SW 1271 (cell line): ENCODE measurements at regions not wholly inside any gene's neighbourhood (a gene's known extent, or its start where the extent isn't known, plus 50 kb on each side); places are given as distances from the start of the nearest gene placed in this dataset.
A peak's percentile ranks its signal among the peaks of the same experiment; 100 is the strongest.
"Not testable (repeated sequence)": the region's sequence is repeated elsewhere in the genome, so short reads cannot be mapped to it uniquely, and the experiment has no call there.

Experiments used
- DNase-seq, 2 experiments: peaks; one replicate each; lab custom pipeline; 2025; lab: John Stamatoyannopoulos, UW

- DNase-seq, result no peak
These were observed 100.6 kb downstream of the ADRA2C start for GRCh38 chr4:3866813-3867129.

GRCh38 chr4:3867403-3868100, 101.4 kb downstream of the ADRA2C start:
- no peak for DNase-seq

DNA sequence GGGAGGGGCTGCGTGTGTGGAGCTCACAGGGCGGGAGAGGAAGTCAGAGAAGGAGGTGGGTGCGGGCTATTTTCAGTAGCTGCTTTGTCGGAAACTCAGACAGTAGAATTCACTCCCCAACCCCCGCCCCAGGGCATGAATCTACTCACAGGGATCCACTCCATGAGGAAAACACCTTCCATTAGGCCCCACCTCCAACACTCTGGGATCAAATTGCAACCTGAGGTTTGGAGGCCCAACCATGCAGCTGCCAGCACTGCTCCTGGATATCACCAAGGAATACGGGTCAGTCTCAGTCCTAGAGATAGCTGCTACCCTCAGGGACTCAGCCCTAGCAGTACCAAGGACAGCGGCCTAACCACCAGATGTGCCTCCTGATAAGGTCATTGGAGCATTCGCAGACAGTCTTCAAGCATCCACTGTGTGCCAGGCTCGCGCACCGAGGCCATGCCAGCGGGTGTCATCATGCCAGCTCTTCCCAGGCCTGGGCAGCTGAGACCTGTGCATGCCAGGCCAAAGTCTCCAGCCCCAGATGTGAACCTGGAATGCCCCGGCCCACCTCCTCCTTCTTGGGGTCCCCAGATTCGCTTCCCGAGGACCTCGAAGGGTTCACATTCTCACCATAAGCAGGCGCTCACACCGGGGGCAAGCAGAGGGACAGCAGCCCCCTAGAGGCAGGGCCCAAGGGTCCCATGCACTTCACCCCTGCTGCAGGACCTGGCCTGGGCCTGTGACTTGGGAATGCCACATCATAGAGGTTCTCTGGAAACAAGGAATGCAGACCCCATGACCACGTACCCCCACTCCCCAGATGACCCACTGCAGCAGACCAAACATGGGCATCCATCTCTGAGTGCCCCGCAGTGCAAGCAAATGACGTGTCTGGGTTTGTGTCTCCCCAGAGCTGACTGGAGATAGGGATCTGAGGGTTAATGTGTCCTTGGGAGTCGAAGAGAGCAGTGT, 102.3 kb downstream of the ADRA2C start:
- no peak for DNase-seq

DNA sequence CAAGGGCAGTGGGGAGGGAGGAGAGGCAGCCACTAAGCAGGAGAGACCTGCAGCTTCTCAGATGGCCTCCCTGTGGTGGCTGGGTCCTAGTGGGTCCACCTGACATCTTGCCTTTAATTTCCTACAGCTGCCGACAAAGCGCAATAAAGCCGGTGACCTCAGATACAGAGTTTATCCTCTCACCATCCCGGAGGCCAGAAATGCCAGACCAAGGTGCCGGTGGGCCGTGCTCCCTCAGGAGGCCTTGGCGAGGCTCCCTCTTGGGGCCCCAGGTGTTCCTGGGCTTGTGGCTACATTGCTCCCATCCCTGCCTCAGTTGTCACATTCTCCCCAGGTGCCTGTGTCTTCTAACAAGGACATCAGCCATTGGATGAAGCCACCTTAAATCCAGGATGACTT, 103.0 kb downstream of the ADRA2C start:
- DNase-seq, result no peak

DNA sequence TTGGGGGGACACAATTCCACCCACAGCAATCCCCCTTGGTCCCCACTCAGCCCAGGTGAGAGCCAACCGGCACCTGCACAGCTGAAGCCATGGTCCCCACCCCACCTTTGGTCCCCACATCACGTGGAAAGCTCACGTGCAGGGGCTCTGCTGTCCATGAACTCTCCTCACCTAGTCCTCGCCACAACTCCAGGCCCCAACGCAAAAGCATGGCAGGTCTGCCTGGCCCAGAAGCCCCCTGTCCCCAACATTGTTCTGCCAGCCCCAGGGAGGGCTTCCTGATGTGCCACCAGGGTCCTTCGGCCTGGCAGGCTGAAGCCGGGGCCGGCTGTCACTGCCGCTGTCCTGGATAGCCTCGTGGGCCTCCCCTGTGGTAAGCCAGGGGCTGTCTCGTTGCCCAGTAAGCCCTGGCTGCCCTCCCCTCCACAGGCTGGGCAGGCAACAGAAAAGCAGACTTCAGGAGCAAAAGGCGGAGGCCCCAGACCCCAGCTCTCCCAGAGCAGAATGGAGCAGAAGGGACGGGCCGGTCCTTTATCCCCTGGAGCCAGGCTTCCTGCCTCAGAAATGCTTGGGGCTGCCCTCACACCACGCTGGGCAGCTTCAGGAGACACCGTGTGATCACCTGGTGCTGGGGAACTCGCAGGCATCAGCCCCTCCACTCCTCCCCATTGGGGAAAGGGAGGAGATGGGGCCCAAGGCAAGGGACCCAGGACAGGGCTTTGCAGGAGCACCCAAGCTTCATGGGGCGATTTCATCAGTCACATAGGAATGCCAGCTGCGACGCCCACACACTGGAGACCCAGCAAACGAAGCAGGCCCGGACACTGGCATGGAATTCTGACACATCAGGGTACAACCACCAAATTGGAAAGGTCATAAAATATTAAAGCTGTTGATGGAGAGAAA, 103.7 kb downstream of the ADRA2C start:
- DNase-seq, result no peak

DNA sequence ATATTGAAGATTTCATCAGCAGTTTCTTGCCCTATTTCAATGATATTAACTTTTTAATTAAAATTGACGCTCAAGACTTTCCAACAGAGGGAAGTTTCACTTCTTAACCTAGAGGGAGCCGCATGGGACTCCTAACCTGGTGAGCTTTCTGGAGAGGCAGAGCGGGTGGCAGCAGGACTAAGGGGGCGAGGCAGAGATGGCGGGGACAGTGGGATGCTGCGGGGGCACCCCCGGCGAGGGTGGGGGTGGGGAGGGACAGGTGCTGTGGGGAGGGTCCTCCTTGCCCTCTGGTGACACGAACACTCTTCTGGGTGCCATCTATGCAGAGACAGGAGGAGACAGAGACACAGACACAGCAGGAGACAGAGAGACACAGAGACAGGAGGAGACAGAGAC, 104.4 kb downstream of the ADRA2C start:
- DNase-seq, result no peak

DNA sequence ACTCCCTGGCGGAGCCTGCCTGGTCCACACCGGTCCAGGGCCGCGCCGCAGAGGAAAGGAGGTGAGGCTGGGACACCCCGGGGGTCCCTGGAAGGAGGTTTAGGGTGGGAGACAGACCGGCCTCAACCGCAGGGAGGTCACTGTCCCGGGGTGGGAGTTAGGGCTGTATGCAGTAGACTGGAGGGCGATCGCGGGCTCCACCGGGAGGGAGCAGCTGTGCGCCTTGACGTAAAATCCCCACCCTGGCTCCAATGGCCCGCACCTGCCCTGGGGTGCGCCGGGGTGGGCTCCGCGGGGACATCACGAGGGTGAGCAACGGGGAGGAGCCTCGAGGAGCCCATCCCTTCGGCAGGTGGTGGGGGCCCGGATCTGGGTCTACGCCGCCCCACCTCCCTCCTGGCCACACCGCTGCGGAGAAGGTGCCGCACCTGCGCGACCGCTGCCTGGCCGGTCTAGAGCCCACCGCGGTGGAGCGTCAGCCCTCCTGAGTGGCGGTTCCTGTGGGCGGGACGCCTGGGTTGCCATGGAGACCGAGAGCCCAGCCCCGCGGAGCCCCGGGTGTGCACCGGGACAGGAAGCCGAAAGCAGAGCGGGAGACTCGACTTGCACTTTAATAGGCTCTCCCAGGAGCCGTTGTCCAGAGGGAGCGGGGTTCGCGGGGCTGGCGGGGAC, 105.1 kb downstream of the ADRA2C start:
- peak in 1 of 2 experiments; percentile 1 for DNase-seq

DNA sequence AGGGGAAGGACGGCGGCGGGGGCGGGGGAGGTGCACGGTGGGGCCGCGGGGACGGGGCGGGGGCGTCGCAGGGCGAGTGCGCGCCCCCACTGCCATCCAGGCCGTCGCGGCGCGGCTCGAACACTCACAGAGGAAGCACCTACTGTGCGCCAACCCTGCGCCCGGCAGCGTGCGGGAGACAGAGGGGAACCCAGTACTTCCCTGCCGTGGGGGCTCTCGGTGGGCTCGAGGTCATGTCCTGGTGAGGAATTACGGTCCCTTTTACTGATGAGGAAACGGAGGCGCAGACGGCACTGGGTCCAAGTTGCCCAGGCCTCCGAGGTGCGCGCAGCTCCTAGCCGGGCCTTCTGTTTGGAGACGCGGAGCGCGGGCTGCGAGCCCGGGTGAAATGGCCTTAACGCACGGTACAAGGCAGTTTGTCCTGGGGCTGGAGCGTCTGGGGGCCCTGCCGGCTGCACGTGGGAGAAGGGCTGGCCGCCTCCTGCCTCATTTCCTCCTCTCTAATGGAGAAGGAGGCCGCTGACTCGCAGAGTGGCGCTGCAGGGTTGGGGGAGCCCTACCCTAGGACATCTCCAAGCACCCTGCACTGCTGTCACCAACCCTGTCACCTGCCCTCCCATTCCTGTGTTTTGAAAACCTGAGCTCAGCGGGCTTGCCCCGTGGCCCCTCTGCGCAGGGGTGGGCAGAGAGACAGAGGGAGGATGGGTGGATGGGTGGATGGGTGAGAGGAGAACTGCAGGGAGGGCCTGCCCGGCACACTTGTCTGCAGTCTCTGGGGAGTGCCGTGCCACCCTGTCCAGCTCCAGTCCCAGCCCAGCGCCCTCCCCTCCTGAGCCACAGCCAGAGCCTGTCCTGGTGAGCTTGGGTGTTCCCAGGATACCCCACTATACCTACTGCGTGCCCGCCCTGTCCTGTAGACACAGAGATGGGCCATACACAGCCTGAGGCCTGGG, 106.0 kb downstream of the ADRA2C start:
- DNase-seq, result no peak

- DNase-seq, result no peak
These were observed 106.7 kb downstream of the ADRA2C start for GRCh38 chr4:3872834-3873313.

- DNase-seq, result no peak
These were observed 107.3 kb downstream of the ADRA2C start for GRCh38 chr4:3873408-3874027.

GRCh38 chr4:3874028-3874415, 107.8 kb downstream of the ADRA2C start:
- DNase-seq, result no peak

DNA sequence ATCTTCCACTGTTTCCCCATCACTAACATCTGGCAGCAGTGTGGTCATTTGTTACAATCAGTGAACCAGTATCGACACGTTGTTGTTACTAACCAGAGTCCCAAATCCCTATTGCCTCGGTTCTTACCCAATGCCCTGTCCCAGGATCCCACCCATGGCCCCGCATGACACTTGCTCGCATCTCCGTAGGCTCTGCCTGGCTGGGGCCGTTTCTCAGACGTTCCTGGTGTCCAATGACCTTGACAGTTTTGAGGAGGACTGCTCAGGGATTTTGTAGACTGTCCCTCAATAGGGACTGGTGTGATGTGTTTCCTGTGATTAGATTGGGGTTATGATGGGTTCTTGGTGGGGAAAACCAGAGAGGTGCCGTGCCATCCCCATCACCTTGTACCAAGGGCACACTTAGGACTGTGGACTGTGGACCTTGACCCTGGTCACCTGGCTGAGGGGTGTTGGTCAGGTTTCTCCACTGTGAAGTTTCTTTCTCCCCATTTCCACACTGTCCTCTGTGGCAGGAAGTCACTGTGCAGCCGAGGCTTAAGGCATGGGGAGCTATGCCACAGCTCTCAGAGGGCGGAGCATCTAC, 108.4 kb downstream of the ADRA2C start:
- DNase-seq, result no peak

GRCh38 chr4:3875466-3875865, 109.3 kb downstream of the ADRA2C start:
- DNase-seq, result no peak

GRCh38 chr4:3876057-3876845, 110.1 kb downstream of the ADRA2C start:
- DNase-seq, result not testable (repeated sequence)

GRCh38 chr4:3877236-3877635, 111.1 kb downstream of the ADRA2C start:
- no peak for DNase-seq

GRCh38 chr4:3877868-3878267, 111.7 kb downstream of the ADRA2C start:
- DNase-seq, result no peak

- no peak for DNase-seq
These were observed 112.5 kb downstream of the ADRA2C start for GRCh38 chr4:3878678-3879077.

GRCh38 chr4:3879681-3880614, 113.8 kb downstream of the ADRA2C start:
- no peak for DNase-seq
